H9 (cell line): ENCODE measurements at regions not wholly inside any gene's neighbourhood (a gene's known extent, or its start where the extent isn't known, plus 50 kb on each side); places are given as distances from the start of the nearest gene placed in this dataset.

Experiments
- DNase-seq: peaks from one replicate; pipeline ENCODE4 v3.0.0-alpha.2; 2017
- H2AFZ ChIP-seq: one replicate; pipeline ENCODE4 v1.6.1; 2013; ENCODE audit warnings: mild to moderate bottlenecking, low read length, control low read depth, moderate library complexity
- H2AK5ac ChIP-seq: 2 replicates; pipeline ENCODE4 v1.6.1; 2013; ENCODE audit warnings: low read length, control low read depth, mixed read lengths; ENCODE audit not compliant: insufficient read length
- H2BK120ac ChIP-seq: one replicate; pipeline ENCODE4 v1.6.1; 2013; ENCODE audit warnings: low read depth, mild to moderate bottlenecking, low read length, control low read depth, inconsistent platforms; ENCODE audit not compliant: poor library complexity, severe bottlenecking
- H2BK12ac ChIP-seq: 2 replicates; pipeline ENCODE4 v1.6.1; 2013; ENCODE audit warnings: low read length, control low read depth, mixed read lengths, low read depth; ENCODE audit not compliant: insufficient read length
- H2BK15ac ChIP-seq: 2 replicates; pipeline ENCODE4 v1.6.1; 2013; ENCODE audit warnings: low read depth, low read length, control low read depth
- H2BK20ac ChIP-seq: one replicate; pipeline ENCODE4 v1.6.1; 2013; ENCODE audit warnings: low read depth, mild to moderate bottlenecking, low read length, control low read depth, inconsistent platforms; ENCODE audit not compliant: poor library complexity, severe bottlenecking
- H2BK5ac ChIP-seq: 2 replicates; pipeline ENCODE4 v1.6.1; 2013; ENCODE audit warnings: low read length, control low read depth, mixed read lengths; ENCODE audit not compliant: insufficient read length
- H3K14ac ChIP-seq: 2 replicates; pipeline ENCODE4 v1.6.1; 2013; ENCODE audit warnings: low read length, control low read depth; ENCODE audit not compliant: insufficient read depth
- H3K18ac ChIP-seq: 2 replicates; pipeline ENCODE4 v1.6.1; 2013; ENCODE audit warnings: low read depth, mild to moderate bottlenecking, mixed read lengths, low read length, control low read depth; ENCODE audit not compliant: insufficient read length
- H3K23ac ChIP-seq: 2 replicates; pipeline ENCODE4 v1.6.1; 2013; ENCODE audit warnings: low read length, control low read depth, mixed read lengths, low read depth; ENCODE audit not compliant: insufficient read length
- H3K23me2 ChIP-seq: 2 replicates; pipeline ENCODE4 v1.6.1; 2013; ENCODE audit warnings: low read depth, mild to moderate bottlenecking, mixed read lengths, low read length, control low read depth; ENCODE audit not compliant: insufficient read length, poor library complexity, severe bottlenecking
- H3K27ac ChIP-seq: 2 replicates; pipeline ENCODE4 v1.5.1; 2013; ENCODE audit warnings: low read length, control low read depth, mixed read lengths, low read depth; ENCODE audit not compliant: insufficient read length
- H3K27me3 ChIP-seq: 2 replicates; pipeline ENCODE4 v1.6.1; 2013; ENCODE audit warnings: low read length, control low read depth, inconsistent platforms; ENCODE audit not compliant: insufficient read depth
- H3K4ac ChIP-seq: 2 replicates; pipeline ENCODE4 v1.6.1; 2013; ENCODE audit warnings: low read depth, mild to moderate bottlenecking, control low read depth, inconsistent platforms, low read length, moderate library complexity
- H3K4me1 ChIP-seq: 2 replicates; pipeline ENCODE4 v1.6.1; 2013; ENCODE audit warnings: low read length, control low read depth, inconsistent platforms; ENCODE audit not compliant: insufficient read depth
- H3K4me2 ChIP-seq: 2 replicates; pipeline ENCODE4 v1.6.1; 2013; ENCODE audit warnings: low read length, control low read depth, mixed read lengths; ENCODE audit not compliant: insufficient read length, insufficient read depth
- H3K56ac ChIP-seq: 2 replicates; pipeline ENCODE4 v1.6.1; 2013; ENCODE audit warnings: low read depth, mild to moderate bottlenecking, mixed read lengths, low read length, control low read depth; ENCODE audit not compliant: insufficient read length
- H3K79me1 ChIP-seq: 2 replicates; pipeline ENCODE4 v1.6.1; 2013; ENCODE audit warnings: low read depth, mild to moderate bottlenecking, moderate library complexity, low read length, control low read depth, inconsistent platforms; ENCODE audit not compliant: insufficient read depth, poor library complexity, severe bottlenecking
- H3K79me2 ChIP-seq: 2 replicates; pipeline ENCODE4 v1.6.1; 2013; ENCODE audit warnings: low read length, control low read depth, inconsistent platforms; ENCODE audit not compliant: insufficient read depth
- H3K9ac ChIP-seq: 2 replicates; pipeline ENCODE4 v1.6.1; 2013; ENCODE audit warnings: low read length, control low read depth, mixed read lengths; ENCODE audit not compliant: insufficient read length; ENCODE audit errors: extremely low read depth
- H3K9me3 ChIP-seq: one replicate; pipeline ENCODE4 v1.6.1; 2013; ENCODE audit warnings: low read depth, low read length, inconsistent platforms; ENCODE audit not compliant: control insufficient read depth
- H3T11ph ChIP-seq: one replicate; pipeline ENCODE4 v1.6.1; 2013; ENCODE audit warnings: mild to moderate bottlenecking, low read length, control low read depth, inconsistent platforms
- H4K20me1 ChIP-seq: one replicate; pipeline ENCODE4 v1.6.1; 2013; ENCODE audit not compliant: control insufficient read depth, insufficient read length, insufficient read depth
- H4K5ac ChIP-seq: 2 replicates; pipeline ENCODE4 v1.6.1; 2013; ENCODE audit warnings: low read depth, mild to moderate bottlenecking, mixed read lengths, low read length, control low read depth; ENCODE audit not compliant: insufficient read length
- H4K8ac ChIP-seq: replicated peaks from 2 replicates; pipeline ENCODE4 v1.6.1; 2013; ENCODE audit warnings: low read length, control low read depth, mixed read lengths, low read depth; ENCODE audit not compliant: insufficient read length
- H4K91ac ChIP-seq: 2 replicates; pipeline ENCODE4 v1.6.1; 2013; ENCODE audit warnings: low read depth, mild to moderate bottlenecking, moderate library complexity, mixed read lengths, low read length, control low read depth; ENCODE audit not compliant: insufficient read length
- H3K27ac Mint-ChIP-seq, 3 experiments: 2 replicates in 2 of 3; 3 replicates in 1 of 3; pipeline ENCODE4 v1.8.0; 2020 to 2021; ENCODE audit warnings: mixed read lengths in 3 of 3, mild to moderate bottlenecking in 1 of 3, moderate library complexity in 1 of 3
- H3K27me3 Mint-ChIP-seq: 2 replicates; pipeline ENCODE4 v1.8.0; 2021; ENCODE audit warnings: low read depth, mild to moderate bottlenecking, moderate library complexity, mixed read lengths
- H3K36me3 Mint-ChIP-seq, 3 experiments: 2 replicates in 2 of 3; 3 replicates in 1 of 3; pipeline ENCODE4 v1.8.0; 2020 to 2021; ENCODE audit warnings: low read depth in 3 of 3, mixed read lengths in 3 of 3; ENCODE audit not compliant: insufficient read depth in 1 of 3
- H3K4me1 Mint-ChIP-seq, 2 experiments: 2 replicates each; pipeline ENCODE4 v1.8.0; 2020; ENCODE audit warnings: mixed read lengths in 2 of 2
- H3K4me3 Mint-ChIP-seq, 2 experiments: 2 replicates in 1 of 2; 3 replicates in 1 of 2; pipeline ENCODE4 v1.8.0; 2020 to 2021; ENCODE audit warnings: mild to moderate bottlenecking in 2 of 2, mixed read lengths in 2 of 2, moderate library complexity in 1 of 2
- H3K9me3 Mint-ChIP-seq, 2 experiments: 2 replicates in 1 of 2; 3 replicates in 1 of 2; pipeline ENCODE4 v1.8.0; 2020; ENCODE audit warnings: mild to moderate bottlenecking in 2 of 2, mixed read lengths in 2 of 2, moderate library complexity in 1 of 2
- CTCF ChIP-seq: fragments of 200-600 bp; sonication (generic); conservative IDR thresholded peaks from 3 replicates; pipeline ENCODE4 v1.8.0; 2021; ENCODE audit warnings: antibody characterized with exemption, mild to moderate bottlenecking
- WGBS: extraction: QIAGEN DNeasy Blood & Tissue Kit; methylation state at CpG from one replicate; pipeline ENCODE4 v1.1.7; 2013; ENCODE audit warnings: missing lambda C conversion rate, low lambda C conversion rate, mixed read lengths; ENCODE audit not compliant: insufficient read length; ENCODE audit errors: extremely low coverage; 5-methylcytosine and 5-hydroxymethylcytosine counted together

DNA sequence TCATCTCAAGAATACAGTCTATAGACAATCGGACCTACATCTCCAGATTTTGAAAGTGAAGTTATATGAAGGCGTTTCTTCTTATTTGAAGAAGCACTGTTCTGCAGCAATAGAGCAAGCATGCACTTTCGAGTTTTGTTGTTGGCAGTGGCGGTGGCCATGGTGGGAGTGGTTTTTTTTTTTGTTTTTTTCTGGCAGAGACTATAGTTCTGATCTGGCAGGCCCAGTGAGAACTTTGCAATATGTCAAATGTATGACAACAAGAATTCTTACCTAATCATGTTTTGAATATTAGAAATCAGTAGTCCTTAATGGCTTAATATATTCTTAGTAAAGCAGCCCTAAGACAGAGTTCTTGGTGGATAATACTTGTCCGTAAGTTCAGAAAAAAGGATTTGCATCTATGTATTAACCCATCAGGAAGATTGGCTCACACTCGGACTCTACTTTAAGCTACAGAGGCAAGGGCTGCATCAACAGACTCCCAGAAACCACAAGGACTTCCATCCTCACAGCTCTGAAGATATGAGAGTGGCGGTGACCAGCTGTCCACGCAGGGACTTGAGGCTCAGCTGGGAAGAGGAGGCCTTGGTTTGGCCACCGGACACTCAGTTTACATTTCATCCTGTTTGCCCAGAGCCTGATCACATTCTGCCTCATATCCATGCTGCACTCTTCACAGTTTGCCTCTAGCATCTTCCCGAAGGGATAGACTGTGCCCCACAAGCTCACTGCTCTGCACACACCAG is 124.1 kb upstream of the THBS1 start:
- H3K18ac ChIP-seq: no peak overlapping the region
- H3K23me2 ChIP-seq: no peaks in the 10 kb centered on the region
- Mint-ChIP-seq H3K36me3 (no peaks in the 10 kb centered on the region), H3K27me3 (no peaks in the 10 kb centered on the region; the same call in 1 of the 2 replicates), H3K4me1 (no peaks in the 10 kb centered on the region; a peak in 1 of 4 replicates), H3K4me3 (no peak overlapping the region), H3K27ac (no peak overlapping the region), H3K9me3 (no peaks in the 10 kb centered on the region)
- H4K91ac ChIP-seq: no peak overlapping the region
- H2BK12ac ChIP-seq: no peak overlapping the region
- no peak overlapping the region for H2BK120ac ChIP-seq
- no peak overlapping the region for H3K23ac ChIP-seq
- no peak overlapping the region for H3K9ac ChIP-seq
- H3K4me2 ChIP-seq: no peak overlapping the region
- no peak overlapping the region for H2BK5ac ChIP-seq
- no CpG with 5 or more reads among the region's 10 CpGs for WGBS
- no peak overlapping the region for H3T11ph ChIP-seq
- no peak overlapping the region for H4K5ac ChIP-seq
- no peaks in the 10 kb centered on the region for H3K4me1 ChIP-seq
- H3K79me1 ChIP-seq: no peaks in the 10 kb centered on the region
- no peak overlapping the region for H2AFZ ChIP-seq
- no peaks in the 10 kb centered on the region for H3K79me2 ChIP-seq
- H3K9me3 ChIP-seq: no peaks in the 10 kb centered on the region
- no peak overlapping the region for H4K8ac ChIP-seq
- no peak overlapping the region for H2AK5ac ChIP-seq
- no peak overlapping the region for H3K56ac ChIP-seq
- H4K20me1 ChIP-seq: no peaks in the 10 kb centered on the region
- TF ChIP-seq CTCF: no peak
- H2BK15ac ChIP-seq: no peak overlapping the region
- H3K27me3 ChIP-seq: no peaks in the 10 kb centered on the region
- H3K14ac ChIP-seq: no peak overlapping the region
- H3K4ac ChIP-seq: no peak overlapping the region
- no peak overlapping the region for H2BK20ac ChIP-seq
- DNase-seq: no peak
- no peak overlapping the region for H3K27ac ChIP-seq
